ENCODE measurements at regions not wholly inside any gene's neighbourhood (a gene's known extent, or its start where the extent isn't known, plus 50 kb on each side); places are given as distances from the start of the nearest gene placed in this dataset.

- H3K4me1 ChIP-seq, result no peaks in the 10 kb centered on the region
- no peak overlapping the region for H3K27ac ChIP-seq
- intact Hi-C loops (cut with DNase I), result no loop called here
- no peak for DNase-seq
- 71 to 82% methylated on average over 3 of the region's 3 CpGs for WGBS, 2 donors
- H3K36me3 ChIP-seq, result no peaks in the 10 kb centered on the region
- no peaks in the 10 kb centered on the region for H3K9me3 ChIP-seq
- no peak overlapping the region for H3K4me3 ChIP-seq
- no peak for TF ChIP-seq POLR2A (IDR thresholded peaks at IDR 0.05)
- TF ChIP-seq CTCF (IDR thresholded peaks at IDR 0.05), result no peak
- no peaks in the 10 kb centered on the region for H3K27me3 ChIP-seq
These were observed 322.8 kb downstream of the TTLL7 start for GRCh38 chr1:83676106-83676505.

GRCh38 chr1:83673312-83673711 lies 325.6 kb downstream of the TTLL7 start:
- Histone ChIP-seq H3K4me3 (no peak overlapping the region), H3K27ac (no peak overlapping the region), H3K36me3 (no peaks in the 10 kb centered on the region), H3K27me3 (no peaks in the 10 kb centered on the region), H3K9me3 (no peaks in the 10 kb centered on the region), H3K4me1 (no peaks in the 10 kb centered on the region)
- TF ChIP-seq POLR2A (IDR thresholded peaks at IDR 0.05), result no peak
- TF ChIP-seq CTCF (IDR thresholded peaks at IDR 0.05), result no peak
- 50 to 66% methylated on average over 1 of the region's 1 CpG for WGBS, 2 donors
- no peak for DNase-seq
- intact Hi-C loops (cut with DNase I), result no loop called here

- H3K36me3 ChIP-seq, result no peaks in the 10 kb centered on the region
- intact Hi-C loops (cut with DNase I), result no loop called here
- no peak for DNase-seq
- no peak overlapping the region for H3K27ac ChIP-seq
- no peaks in the 10 kb centered on the region for H3K4me1 ChIP-seq
- no peak for TF ChIP-seq POLR2A (IDR thresholded peaks at IDR 0.05)
- no peak for TF ChIP-seq CTCF (IDR thresholded peaks at IDR 0.05)
- H3K4me3 ChIP-seq, result no peak overlapping the region
- H3K9me3 ChIP-seq, result no peaks in the 10 kb centered on the region
- no peaks in the 10 kb centered on the region for H3K27me3 ChIP-seq
These were observed 327.3 kb downstream of the TTLL7 start for GRCh38 chr1:83671586-83671985.

- H3K4me3 ChIP-seq, result no peak overlapping the region
- no peak overlapping the region for H3K27ac ChIP-seq
- H3K4me1 ChIP-seq, result no peaks in the 10 kb centered on the region
- intact Hi-C loops (cut with DNase I), result no loop called here
- DNase-seq, result no peak
- WGBS, 2 donors, result 50 to 52% methylated on average over 2 of the region's 2 CpGs
- H3K27me3 ChIP-seq, result no peaks in the 10 kb centered on the region
- H3K9me3 ChIP-seq, result no peaks in the 10 kb centered on the region
- TF ChIP-seq CTCF (IDR thresholded peaks at IDR 0.05) (no peak), POLR2A (IDR thresholded peaks at IDR 0.05) (no peak)
- H3K36me3 ChIP-seq, result no peaks in the 10 kb centered on the region
These were observed 327.9 kb downstream of the TTLL7 start for GRCh38 chr1:83670909-83671565.

GRCh38 chr1:83641796-83642443 lies 357.0 kb downstream of the TTLL7 start:
- TF ChIP-seq POLR2A (IDR thresholded peaks at IDR 0.05) (no peak), CTCF (IDR thresholded peaks at IDR 0.05) (no peak)
- Histone ChIP-seq H3K4me1 (peaks cover 0 to 24% (median 0%) of the 10 kb centered on the region in 3 donors), H3K27me3 (no peaks in the 10 kb centered on the region), H3K9me3 (no peaks in the 10 kb centered on the region), H3K27ac (peak overlapping the region in 3 of 4 donors; percentile 33 to 72 (median 36)), H3K36me3 (no peaks in the 10 kb centered on the region), H3K4me3 (no peak overlapping the region)
- intact Hi-C loops (cut with DNase I), result no loop called here
- no peak for DNase-seq
- 46 to 47% methylated on average over 5 of the region's 5 CpGs for WGBS, 2 donors
